ENCODE measurements at regions not wholly inside any gene's neighbourhood (a gene's known extent, or its start where the extent isn't known, plus 50 kb on each side); places are given as distances from the start of the nearest gene placed in this dataset.

DNA sequence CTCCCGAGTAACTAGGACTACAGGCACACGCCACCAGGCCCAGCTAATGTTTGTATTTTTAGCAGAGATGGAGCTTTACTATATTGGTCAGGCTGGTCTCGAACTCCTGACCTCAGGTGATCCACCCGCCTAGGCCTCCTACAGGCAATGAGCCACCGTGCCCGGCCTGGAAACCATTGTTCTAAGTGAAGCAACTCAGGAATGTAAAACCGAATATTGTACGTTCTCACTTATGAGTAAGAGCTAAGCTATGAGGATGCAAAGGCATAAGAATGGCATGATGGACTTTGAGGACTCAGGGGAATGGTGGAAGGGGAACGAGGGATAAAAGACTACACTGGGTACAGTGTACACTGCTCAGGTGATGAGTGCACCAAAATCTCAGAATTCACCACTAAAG lies 235.1 kb upstream of the AUTS2 start:
- Histone ChIP-seq H3K36me3 (ENCODE audit: control insufficient read depth in 2 of 3, insufficient read depth in 3 of 3, low read length in 3 of 3) (no peaks in the 10 kb centered on the region), H3K9me3 (ENCODE audit: control insufficient read depth in 2 of 3, insufficient read depth in 1 of 3, low read length in 3 of 3) (no peaks in the 10 kb centered on the region), H3K4me3 (ENCODE audit: low read length in 3 of 3) (no peak overlapping the region), H3K27ac (ENCODE audit: low read depth in 2 of 2, low read length in 2 of 2) (no peak overlapping the region), H3K4me1 (ENCODE audit: control insufficient read depth in 2 of 3, insufficient read depth in 2 of 3, low read depth in 1 of 3, low read length in 3 of 3) (no peaks in the 10 kb centered on the region), H3K27me3 (ENCODE audit: control insufficient read depth, insufficient read depth, low read length) (no peaks in the 10 kb centered on the region), H3K9ac (ENCODE audit: low read length in 3 of 3) (no peak overlapping the region)
- TF ChIP-seq, protein P1, sequence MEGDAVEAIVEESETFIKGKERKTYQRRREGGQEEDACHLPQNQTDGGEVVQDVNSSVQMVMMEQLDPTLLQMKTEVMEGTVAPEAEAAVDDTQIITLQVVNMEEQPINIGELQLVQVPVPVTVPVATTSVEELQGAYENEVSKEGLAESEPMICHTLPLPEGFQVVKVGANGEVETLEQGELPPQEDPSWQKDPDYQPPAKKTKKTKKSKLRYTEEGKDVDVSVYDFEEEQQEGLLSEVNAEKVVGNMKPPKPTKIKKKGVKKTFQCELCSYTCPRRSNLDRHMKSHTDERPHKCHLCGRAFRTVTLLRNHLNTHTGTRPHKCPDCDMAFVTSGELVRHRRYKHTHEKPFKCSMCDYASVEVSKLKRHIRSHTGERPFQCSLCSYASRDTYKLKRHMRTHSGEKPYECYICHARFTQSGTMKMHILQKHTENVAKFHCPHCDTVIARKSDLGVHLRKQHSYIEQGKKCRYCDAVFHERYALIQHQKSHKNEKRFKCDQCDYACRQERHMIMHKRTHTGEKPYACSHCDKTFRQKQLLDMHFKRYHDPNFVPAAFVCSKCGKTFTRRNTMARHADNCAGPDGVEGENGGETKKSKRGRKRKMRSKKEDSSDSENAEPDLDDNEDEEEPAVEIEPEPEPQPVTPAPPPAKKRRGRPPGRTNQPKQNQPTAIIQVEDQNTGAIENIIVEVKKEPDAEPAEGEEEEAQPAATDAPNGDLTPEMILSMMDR (IDR thresholded peaks at IDR 0.05; ENCODE audit: borderline replicate concordance, extremely low read depth, insufficient read depth) = no peak
- DNase-seq (no peak), FAIRE-seq (no peak)
- intact Hi-C loops (cut with DNase I) = no loop called here

DNA sequence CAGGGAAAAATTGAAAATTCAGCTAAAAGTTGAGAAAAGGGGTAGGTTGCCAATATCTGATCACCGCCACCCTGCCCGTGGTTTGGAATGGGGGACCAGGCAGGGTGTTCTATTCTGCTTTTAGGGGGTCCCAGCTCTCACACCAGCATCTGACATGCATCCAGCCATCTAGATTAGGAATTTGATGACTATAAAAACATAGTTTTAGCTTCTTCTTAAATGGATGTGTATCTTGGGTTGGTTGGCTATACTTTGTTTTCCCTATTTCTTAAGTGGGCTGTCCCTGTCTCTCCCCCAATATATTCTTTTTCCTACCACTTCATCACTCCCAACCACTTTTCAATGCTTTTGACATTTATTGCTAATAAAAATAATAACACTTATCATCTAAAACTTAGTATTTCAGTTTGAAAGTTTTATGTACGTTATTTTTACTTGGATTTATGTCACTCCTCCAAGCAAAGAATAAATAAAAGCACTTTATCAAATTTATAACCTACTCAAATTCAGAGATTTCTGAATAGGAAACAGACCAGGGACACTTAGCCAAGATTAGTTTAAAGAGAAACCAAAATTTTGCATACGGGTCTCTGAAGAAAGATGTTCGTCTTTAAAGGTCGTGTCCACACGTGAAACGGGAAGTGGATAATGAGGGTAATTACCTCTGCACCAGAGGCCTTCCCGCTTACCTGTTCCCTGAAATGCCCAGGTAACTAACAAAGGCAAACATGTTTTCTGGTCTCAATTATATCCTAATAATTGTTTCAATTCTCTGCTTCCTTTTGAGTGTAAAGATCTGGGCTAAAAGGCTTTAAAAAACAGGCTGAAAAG lies 233.2 kb upstream of the AUTS2 start:
- H3K9me3 ChIP-seq (ENCODE audit: control insufficient read depth in 2 of 3, insufficient read depth in 1 of 3, low read length in 3 of 3) = no peaks in the 10 kb centered on the region
- FAIRE-seq (no peak), DNase-seq (peak in 2 of 5 donors; percentile 31 to 73)
- intact Hi-C loops (cut with DNase I) = no loop called here
- H3K9ac ChIP-seq (ENCODE audit: low read length in 3 of 3) = no peak overlapping the region
- no peaks in the 10 kb centered on the region for H3K27me3 ChIP-seq (ENCODE audit: control insufficient read depth, insufficient read depth, low read length)
- H3K4me1 ChIP-seq (ENCODE audit: control insufficient read depth in 2 of 3, insufficient read depth in 2 of 3, low read depth in 1 of 3, low read length in 3 of 3) = no peaks in the 10 kb centered on the region
- H3K27ac ChIP-seq (ENCODE audit: low read depth in 2 of 2, low read length in 2 of 2) = no peak overlapping the region
- H3K36me3 ChIP-seq (ENCODE audit: control insufficient read depth in 2 of 3, insufficient read depth in 3 of 3, low read length in 3 of 3) = no peaks in the 10 kb centered on the region
- H3K4me3 ChIP-seq (ENCODE audit: low read length in 3 of 3) = peak overlapping the region in 1 of 3 donors; percentile 32
- TF ChIP-seq, protein P1 (IDR thresholded peaks at IDR 0.05; ENCODE audit: borderline replicate concordance, extremely low read depth, insufficient read depth) = no peak

DNA sequence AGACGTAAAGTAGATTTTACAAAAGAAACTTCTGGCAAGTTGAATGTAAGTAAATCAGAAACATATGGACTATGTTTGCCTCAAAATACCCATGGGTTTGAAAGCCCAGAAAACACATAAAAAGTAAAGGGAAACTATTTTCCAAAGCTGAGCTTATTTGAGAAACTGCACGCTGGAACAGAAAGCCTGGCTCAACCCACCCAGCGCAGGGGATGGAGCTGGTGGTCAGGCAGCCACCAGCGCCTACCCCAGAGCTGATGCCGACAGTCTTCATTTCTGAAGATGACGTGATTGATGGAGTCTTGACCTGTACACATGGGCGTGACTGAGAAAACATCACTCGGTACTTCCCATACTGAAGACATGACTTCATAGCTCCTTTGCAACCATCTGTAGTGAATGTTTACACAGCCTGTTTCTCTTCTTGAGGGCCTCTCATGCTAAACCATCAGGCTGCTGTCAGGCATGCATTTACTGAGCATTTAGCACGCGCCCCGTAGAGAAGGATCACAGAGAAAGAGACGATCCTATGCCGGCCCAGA lies 232.6 kb upstream of the AUTS2 start:
- Histone ChIP-seq H3K9me3 (ENCODE audit: control insufficient read depth in 2 of 3, insufficient read depth in 1 of 3, low read length in 3 of 3) (no peaks in the 10 kb centered on the region), H3K27ac (ENCODE audit: low read depth in 2 of 2, low read length in 2 of 2) (no peak overlapping the region), H3K4me1 (ENCODE audit: control insufficient read depth in 2 of 3, insufficient read depth in 2 of 3, low read depth in 1 of 3, low read length in 3 of 3) (no peaks in the 10 kb centered on the region), H3K36me3 (ENCODE audit: control insufficient read depth in 2 of 3, insufficient read depth in 3 of 3, low read length in 3 of 3) (no peaks in the 10 kb centered on the region), H3K9ac (ENCODE audit: low read length in 3 of 3) (no peak overlapping the region), H3K27me3 (ENCODE audit: control insufficient read depth, insufficient read depth, low read length) (no peaks in the 10 kb centered on the region), H3K4me3 (ENCODE audit: low read length in 3 of 3) (no peak overlapping the region)
- DNase-seq (peak in 4 of 5 donors; percentile 47 to 82 (median 64)), FAIRE-seq (no peak)
- TF ChIP-seq, protein P1 (IDR thresholded peaks at IDR 0.05; ENCODE audit: borderline replicate concordance, extremely low read depth, insufficient read depth) = no peak
- intact Hi-C loops (cut with DNase I) = no loop called here

Data from kidney (tissue), 13 donors.